OCI-LY3 (cell line): ENCODE measurements at regions not wholly inside any gene's neighbourhood (a gene's known extent, or its start where the extent isn't known, plus 50 kb on each side); places are given as distances from the start of the nearest gene placed in this dataset.
"Not testable (repeated sequence)": the region's sequence is repeated elsewhere in the genome, so short reads cannot be mapped to it uniquely, and the experiment has no call there.

ENCODE experiments used
- H2AFZ ChIP-seq: fragments of 200-600, 300-600 bp; shearing (Covaris generic); 2 replicates; pipeline ENCODE4 v1.6.0; 2014; ENCODE audit warnings: antibody characterized with exemption, low read depth, low read length
- H3K27ac ChIP-seq: fragments of 200-600, 300-600 bp; sonication (generic); 2 replicates; pipeline ENCODE4 v1.5.1; 2014; ENCODE audit warnings: mild to moderate bottlenecking, low read length, moderate library complexity, mixed read lengths
- H3K27me3 ChIP-seq: fragments of 200-600, 300-600 bp; sonication (generic); 2 replicates; pipeline ENCODE4 v1.6.1; 2014; ENCODE audit warnings: low read depth, low read length, mixed read lengths
- H3K36me3 ChIP-seq: fragments of 200-600, 300-600 bp; sonication (generic); replicated peaks from 2 replicates; pipeline ENCODE3; 2014; ENCODE audit warnings: low read depth, low read length, mixed read lengths
- H3K4me1 ChIP-seq: fragments of 300-600, 200-600 bp; sonication (generic); 2 replicates; pipeline ENCODE4 v1.6.1; 2014; ENCODE audit warnings: low read length, mixed read lengths
- H3K4me2 ChIP-seq: fragments of 200-600, 300-600 bp; sonication (generic); 2 replicates; pipeline ENCODE4 v1.6.1; 2014; ENCODE audit warnings: low read length, mixed read lengths
- H3K4me3 ChIP-seq: fragments of 300-600, 200-600 bp; sonication (generic); 2 replicates; pipeline ENCODE4 v1.5.1; 2014; ENCODE audit warnings: antibody characterized with exemption, mild to moderate bottlenecking, low read length, moderate library complexity
- H3K79me2 ChIP-seq: fragments of 300-600, 200-600 bp; shearing (Covaris generic); 2 replicates; pipeline ENCODE4 v1.6.1; 2014; ENCODE audit warnings: mild to moderate bottlenecking, low read length, mixed read lengths
- H3K9ac ChIP-seq: fragments of 300-600, 200-600 bp; shearing (Covaris generic); 2 replicates; pipeline ENCODE4 v1.6.0; 2014; ENCODE audit warnings: mild to moderate bottlenecking, low read length, moderate library complexity
- H3K9me3 ChIP-seq: fragments of 200-600, 300-600 bp; shearing (Covaris generic); 2 replicates; pipeline ENCODE4 v1.6.1; 2014; ENCODE audit warnings: low read length, mixed read lengths; ENCODE audit not compliant: insufficient read depth
- H4K20me1 ChIP-seq: fragments of 200-600, 300-600 bp; sonication (generic); 2 replicates; pipeline ENCODE4 v1.6.1; 2016; ENCODE audit warnings: low read length, mixed read lengths; ENCODE audit not compliant: insufficient read depth
- EZH2phosphoT487 ChIP-seq: fragments of 200-600 bp; shearing (Covaris generic); IDR thresholded peaks from 2 replicates; pipeline ENCODE4 v1.6.1; 2018; ENCODE audit warnings: antibody characterized with exemption, mixed run types, low read depth
- TF ChIP-seq, protein P1 (sequence below): fragments of 200-600, 300-600 bp; sonication (generic); IDR thresholded peaks from 2 replicates; pipeline ENCODE4 v1.5.1; 2014; ENCODE audit warnings: antibody characterized with exemption, low read length, low read depth

DNA sequence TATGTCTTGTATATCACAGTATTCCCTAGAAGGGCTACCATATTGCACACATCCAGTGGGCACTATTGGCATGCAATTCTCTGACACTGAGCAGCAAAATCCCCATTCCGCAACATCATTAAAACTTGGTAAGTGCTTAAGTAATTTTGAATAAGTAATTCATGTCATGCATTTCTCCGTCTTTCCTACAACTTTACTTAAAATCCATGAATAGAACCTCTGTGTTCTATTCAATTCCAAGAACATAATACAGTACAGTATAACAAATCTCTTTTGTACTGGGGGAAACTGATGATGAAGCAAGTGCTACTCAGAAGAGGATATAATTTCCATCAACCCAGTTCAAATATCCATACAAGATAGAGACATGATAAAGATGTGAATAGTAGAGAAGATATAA, 80.9 kb upstream of the SEMA3C start:
- no peaks in the 10 kb centered on the region for H4K20me1 ChIP-seq
- no peak for TF ChIP-seq EZH2phosphoT487
- TF ChIP-seq, protein P1, sequence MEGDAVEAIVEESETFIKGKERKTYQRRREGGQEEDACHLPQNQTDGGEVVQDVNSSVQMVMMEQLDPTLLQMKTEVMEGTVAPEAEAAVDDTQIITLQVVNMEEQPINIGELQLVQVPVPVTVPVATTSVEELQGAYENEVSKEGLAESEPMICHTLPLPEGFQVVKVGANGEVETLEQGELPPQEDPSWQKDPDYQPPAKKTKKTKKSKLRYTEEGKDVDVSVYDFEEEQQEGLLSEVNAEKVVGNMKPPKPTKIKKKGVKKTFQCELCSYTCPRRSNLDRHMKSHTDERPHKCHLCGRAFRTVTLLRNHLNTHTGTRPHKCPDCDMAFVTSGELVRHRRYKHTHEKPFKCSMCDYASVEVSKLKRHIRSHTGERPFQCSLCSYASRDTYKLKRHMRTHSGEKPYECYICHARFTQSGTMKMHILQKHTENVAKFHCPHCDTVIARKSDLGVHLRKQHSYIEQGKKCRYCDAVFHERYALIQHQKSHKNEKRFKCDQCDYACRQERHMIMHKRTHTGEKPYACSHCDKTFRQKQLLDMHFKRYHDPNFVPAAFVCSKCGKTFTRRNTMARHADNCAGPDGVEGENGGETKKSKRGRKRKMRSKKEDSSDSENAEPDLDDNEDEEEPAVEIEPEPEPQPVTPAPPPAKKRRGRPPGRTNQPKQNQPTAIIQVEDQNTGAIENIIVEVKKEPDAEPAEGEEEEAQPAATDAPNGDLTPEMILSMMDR = no peak
- H3K4me3 ChIP-seq = no peak overlapping the region
- no peaks in the 10 kb centered on the region for H3K27me3 ChIP-seq
- no peak overlapping the region for H3K27ac ChIP-seq
- no peak overlapping the region for H2AFZ ChIP-seq
- no peaks in the 10 kb centered on the region for H3K79me2 ChIP-seq
- H3K9ac ChIP-seq = no peak overlapping the region
- H3K4me1 ChIP-seq = peaks cover 15% of the 10 kb centered on the region
- H3K36me3 ChIP-seq = no peaks in the 10 kb centered on the region
- H3K9me3 ChIP-seq = no peaks in the 10 kb centered on the region
- H3K4me2 ChIP-seq = no peak overlapping the region

DNA sequence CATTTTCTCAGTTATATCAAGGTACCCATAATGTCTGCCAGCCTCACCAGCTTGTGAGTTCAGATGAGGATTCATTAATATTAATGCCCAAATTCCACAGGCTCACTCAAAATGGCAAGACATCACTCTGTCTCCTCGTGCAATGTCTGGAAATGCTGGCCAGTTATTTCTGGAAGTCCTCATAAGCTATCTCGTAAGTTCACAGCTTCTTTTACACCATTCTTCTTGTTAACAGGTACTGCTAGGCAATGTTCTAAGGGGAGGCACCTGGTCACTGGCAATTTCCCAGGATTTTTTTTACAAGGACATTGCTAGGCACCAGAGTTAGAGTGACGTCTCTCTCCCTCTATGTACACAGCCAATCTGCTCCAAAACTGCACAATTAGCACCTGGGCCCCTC, 80.2 kb upstream of the SEMA3C start:
- H3K79me2 ChIP-seq = no peaks in the 10 kb centered on the region
- H3K4me2 ChIP-seq = no peak overlapping the region
- H3K4me1 ChIP-seq = peaks cover 13% of the 10 kb centered on the region
- H4K20me1 ChIP-seq = no peaks in the 10 kb centered on the region
- no peak for TF ChIP-seq EZH2phosphoT487
- TF ChIP-seq, protein P1 = no peak
- H3K27ac ChIP-seq = no peak overlapping the region
- H3K27me3 ChIP-seq = no peaks in the 10 kb centered on the region
- no peaks in the 10 kb centered on the region for H3K9me3 ChIP-seq
- H2AFZ ChIP-seq = no peak overlapping the region
- no peaks in the 10 kb centered on the region for H3K36me3 ChIP-seq
- H3K4me3 ChIP-seq = no peak overlapping the region
- no peak overlapping the region for H3K9ac ChIP-seq

DNA sequence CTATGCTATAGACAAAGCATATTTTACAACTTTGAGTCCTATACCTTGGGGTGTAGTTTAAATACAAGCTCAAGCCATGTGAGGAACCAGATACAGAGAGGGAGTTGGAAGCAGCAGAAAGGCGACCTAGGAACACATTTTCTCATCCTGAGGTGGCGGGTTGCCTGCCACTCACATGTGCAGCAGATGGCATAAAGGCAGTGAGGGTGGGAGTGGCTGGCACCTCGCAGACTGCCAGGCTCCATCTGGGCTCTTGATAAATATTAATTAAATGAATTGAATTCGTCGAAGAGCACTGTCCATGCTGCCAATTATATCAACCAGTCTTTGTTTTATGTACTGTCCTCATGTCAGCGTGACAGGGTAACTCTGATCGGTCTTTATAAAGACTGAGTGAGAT, 79.0 kb upstream of the SEMA3C start:
- Histone ChIP-seq H3K36me3 (no peaks in the 10 kb centered on the region), H3K4me3 (no peak overlapping the region), H3K4me2 (no peak overlapping the region), H2AFZ (no peak overlapping the region), H3K4me1 (peaks cover under 1% of the 10 kb centered on the region; the same call in 1 of the 2 replicates), H3K79me2 (no peaks in the 10 kb centered on the region), H3K9me3 (no peaks in the 10 kb centered on the region), H3K9ac (no peak overlapping the region), H4K20me1 (no peaks in the 10 kb centered on the region), H3K27ac (no peak overlapping the region), H3K27me3 (no peaks in the 10 kb centered on the region)
- TF ChIP-seq EZH2phosphoT487 = no peak
- TF ChIP-seq, protein P1 = no peak

DNA sequence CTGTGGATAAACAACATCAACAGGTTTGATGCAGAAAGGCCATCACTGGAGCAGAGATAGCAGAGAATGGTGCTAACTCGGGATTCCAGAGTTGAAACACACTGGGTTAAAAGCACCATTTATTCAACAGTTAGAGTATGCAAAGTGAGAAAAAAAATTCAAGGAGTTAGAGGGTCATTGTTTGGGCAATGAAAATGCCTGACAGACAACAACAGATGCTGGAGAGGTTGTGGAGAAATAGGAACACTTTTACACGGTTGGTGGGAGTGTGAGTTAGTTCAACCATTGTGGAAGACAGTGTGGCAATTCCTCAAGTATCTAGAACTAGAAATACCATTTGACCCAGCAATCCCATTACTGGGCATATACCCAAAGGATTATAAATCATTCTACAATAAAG, 77.4 kb upstream of the SEMA3C start:
- H4K20me1 ChIP-seq, H3K4me1 ChIP-seq, H3K27ac ChIP-seq, H3K79me2 ChIP-seq, H3K4me3 ChIP-seq, H3K36me3 ChIP-seq, H3K9ac ChIP-seq, H3K9me3 ChIP-seq, H2AFZ ChIP-seq, H3K4me2 ChIP-seq, H3K27me3 ChIP-seq: not testable (repeated sequence)

DNA sequence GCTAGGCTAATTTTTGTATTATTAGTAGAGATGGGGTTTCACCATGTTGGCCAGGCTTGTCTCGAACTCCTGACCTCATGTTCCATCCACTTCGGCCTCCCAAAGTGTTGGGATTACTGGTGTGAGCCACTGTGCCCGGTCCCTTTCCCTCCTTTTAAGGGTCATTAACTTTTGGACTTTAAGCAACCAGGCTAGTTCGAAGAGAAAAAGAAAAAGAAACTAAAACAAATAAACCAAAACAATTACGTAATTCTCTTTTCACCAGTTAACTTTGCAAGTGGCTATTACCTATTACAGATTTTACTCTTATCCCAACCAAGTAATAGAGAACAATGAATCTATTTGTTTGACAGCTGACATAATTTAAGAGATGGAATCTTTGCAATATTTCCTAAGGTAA, 72.8 kb upstream of the SEMA3C start:
- Histone ChIP-seq H3K36me3 (no peaks in the 10 kb centered on the region), H3K79me2 (no peaks in the 10 kb centered on the region), H3K27me3 (no peaks in the 10 kb centered on the region), H3K4me1 (no peaks in the 10 kb centered on the region), H3K9me3 (no peaks in the 10 kb centered on the region), H3K4me3 (no peak overlapping the region), H3K27ac (no peak overlapping the region), H3K9ac (no peak overlapping the region), H3K4me2 (no peak overlapping the region), H4K20me1 (no peaks in the 10 kb centered on the region), H2AFZ (no peak overlapping the region)
- TF ChIP-seq, protein P1 = no peak
- TF ChIP-seq EZH2phosphoT487 = no peak
